ENCODE measurements at regions not wholly inside any gene's neighbourhood (a gene's known extent, or its start where the extent isn't known, plus 50 kb on each side); places are given as distances from the start of the nearest gene placed in this dataset.
"Not testable (repeated sequence)": the region's sequence is repeated elsewhere in the genome, so short reads cannot be mapped to it uniquely, and the experiment has no call there.

DNA sequence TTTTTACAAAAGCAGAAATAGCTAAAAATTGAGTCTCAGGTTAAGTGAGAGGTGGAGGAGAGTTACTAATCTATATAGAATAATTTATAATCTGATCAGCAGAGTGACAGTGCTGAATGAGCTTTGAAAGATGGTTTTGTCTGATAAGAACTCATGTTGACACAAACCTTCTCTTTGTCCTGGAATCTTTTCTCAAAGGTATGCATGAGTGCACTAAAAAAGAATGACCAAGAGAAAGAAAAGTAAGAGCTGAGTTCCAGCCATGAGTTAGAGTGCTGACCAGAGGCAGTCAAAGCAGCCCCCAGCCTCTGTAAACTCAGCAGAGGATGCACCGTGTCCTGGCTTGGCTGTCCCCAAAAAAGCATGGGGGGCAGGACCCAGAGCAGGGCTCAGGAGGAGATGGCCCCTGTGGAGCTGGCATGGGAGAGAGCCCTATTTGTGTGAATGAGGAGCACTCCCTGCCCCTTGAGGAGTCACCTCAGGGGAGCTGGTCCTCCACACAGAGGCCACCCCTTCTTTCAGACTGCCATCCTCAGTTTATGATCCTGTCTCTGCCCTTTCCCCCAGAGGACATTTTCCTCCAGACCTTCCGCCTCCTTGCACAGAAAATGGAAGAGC is 129.8 kb downstream of the SEC23A start:
- no peak for DNase-seq (ENCODE audit: low read depth)

GRCh38 chr14:38972511-38972910 is 130.5 kb downstream of the SEC23A start:
- DNase-seq (ENCODE audit: low read depth), result no peak

- no peak for DNase-seq (ENCODE audit: low read depth)
Observed at GRCh38 chr14:38971258-38971921, 131.6 kb downstream of the SEC23A start.

DNA sequence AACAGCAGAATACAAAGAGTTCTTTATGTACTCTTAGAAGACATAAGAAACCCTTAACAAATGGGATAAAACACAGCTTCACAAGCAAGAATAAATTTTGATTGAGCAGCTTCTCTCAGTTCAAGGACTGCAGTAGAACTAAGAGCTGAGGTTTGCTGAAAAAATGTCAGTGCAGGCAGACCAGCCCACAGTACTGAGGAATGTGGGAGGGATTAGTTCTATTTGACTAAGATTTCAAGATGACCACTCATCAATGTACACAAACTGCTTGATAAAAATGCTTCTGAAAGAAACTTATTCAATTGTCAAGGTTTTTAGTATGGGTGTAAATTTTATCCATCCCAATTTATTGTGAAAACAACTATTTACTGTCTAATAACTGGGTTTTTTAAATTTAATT is 138.4 kb downstream of the SEC23A start:
- DNase-seq (ENCODE audit: low read depth), result no peak

GRCh38 chr14:38960946-38961531 is 142.0 kb downstream of the SEC23A start:
- no peak for DNase-seq (ENCODE audit: low read depth)

GRCh38 chr14:38959021-38959420 is 144.0 kb downstream of the SEC23A start:
- no peak for DNase-seq (ENCODE audit: low read depth)

- DNase-seq (ENCODE audit: low read depth), result no peak
Observed at GRCh38 chr14:38958589-38958988, 144.4 kb downstream of the SEC23A start.

DNA sequence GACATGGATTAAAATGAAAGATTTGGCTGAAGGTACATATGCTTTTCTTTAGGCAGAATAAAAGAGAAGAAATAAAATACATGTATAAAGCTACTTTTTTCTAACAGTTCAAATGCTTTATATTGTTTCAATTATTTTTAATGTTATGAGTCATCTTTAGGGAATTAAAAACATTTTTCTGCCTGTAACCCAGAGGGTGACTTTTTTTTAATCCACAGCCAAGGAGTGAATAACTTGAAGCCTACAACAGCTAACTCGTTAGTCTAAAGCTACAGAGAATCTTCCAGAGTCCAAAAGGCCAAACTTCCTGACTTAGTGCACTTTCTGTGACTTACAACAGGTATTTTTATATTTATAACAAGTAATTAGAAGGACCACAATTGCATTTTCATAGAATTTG is 151.6 kb downstream of the SEC23A start:
- no peak for DNase-seq (ENCODE audit: low read depth)

GRCh38 chr14:38950676-38951075 is 152.4 kb downstream of the SEC23A start:
- no peak for DNase-seq (ENCODE audit: low read depth)

GRCh38 chr14:38948576-38948975 is 154.5 kb downstream of the SEC23A start:
- DNase-seq (ENCODE audit: low read depth), result no peak

GRCh38 chr14:38948171-38948570 is 154.9 kb downstream of the SEC23A start:
- DNase-seq (ENCODE audit: low read depth), result no peak

- no peak for DNase-seq (ENCODE audit: low read depth)
Observed at GRCh38 chr14:38947343-38947742, 155.7 kb downstream of the SEC23A start.

- DNase-seq (ENCODE audit: low read depth), result no peak
Observed at GRCh38 chr14:38944691-38945090, 158.3 kb downstream of the SEC23A start.

DNA sequence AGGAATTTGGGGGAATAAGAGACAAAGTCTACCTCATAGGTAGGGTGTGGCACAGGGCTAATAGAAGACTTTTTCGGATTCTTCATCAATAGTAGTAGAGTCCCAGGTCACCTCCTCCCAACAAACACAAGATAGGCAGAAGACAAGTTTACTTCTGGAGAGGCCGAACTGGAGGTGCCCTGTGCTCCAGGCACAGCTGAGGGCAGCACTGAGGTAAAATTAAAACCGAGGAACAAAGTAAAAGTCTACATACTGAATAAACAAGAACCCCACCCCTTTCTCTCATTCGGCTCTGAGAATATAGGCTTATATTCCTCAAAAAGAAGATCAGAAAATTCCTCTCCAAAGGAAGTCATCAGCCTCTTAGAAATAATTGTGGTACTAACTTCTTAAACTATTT is 161.5 kb downstream of the SEC23A start:
- DNase-seq (ENCODE audit: low read depth), result no peak

DNA sequence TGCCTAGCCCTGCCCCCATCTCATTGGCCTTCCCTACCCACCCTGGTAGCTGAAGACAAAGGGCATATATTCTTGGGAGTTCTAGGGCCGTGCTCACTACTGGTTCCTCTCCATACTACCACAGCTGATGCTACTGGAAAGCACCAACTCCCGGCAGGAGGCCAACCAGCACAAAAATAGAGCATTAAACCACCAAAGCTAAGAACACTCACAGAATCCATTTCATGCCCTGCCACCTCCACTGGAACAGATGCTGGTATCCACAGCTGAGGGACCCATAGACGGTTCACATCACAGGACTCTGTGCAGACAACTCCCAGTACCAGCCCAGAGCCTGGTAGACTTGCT is 170.4 kb downstream of the SEC23A start:
- DNase-seq (ENCODE audit: low read depth), result not testable (repeated sequence)

DNA sequence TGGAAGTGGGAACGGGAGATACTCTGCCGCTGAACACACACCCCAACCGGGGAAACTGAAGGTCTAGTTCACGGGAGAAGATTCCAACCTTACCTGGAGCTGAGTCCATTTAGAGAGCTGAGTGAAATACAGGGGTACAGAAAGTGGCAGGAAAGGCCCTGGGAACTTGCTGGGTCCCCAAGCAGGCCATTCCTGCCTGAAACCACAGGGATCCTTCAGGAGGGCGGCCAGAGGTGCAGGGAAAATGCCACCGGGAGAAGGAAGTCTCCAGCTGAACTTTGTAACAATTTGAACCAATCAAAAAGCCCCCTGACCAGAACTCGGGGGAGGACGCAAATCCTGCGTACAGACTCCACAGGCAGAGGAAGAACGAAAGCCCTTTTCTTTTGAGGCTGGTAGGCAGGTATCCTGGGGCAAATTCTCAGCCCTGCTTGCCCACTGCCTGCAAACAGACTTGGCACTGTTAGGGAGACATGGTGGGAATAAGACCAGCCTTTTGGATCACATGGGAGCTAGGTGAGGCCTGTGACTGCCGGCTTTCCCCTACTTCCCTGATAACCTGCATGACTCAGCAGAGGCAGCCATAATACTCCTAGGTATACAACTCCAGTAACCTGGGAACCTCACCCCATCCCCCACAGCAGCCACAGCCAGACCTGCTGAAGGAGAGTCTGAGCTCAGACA is 170.9 kb downstream of the SEC23A start:
- DNase-seq (ENCODE audit: low read depth), result no peak

- no peak for DNase-seq (ENCODE audit: low read depth)
Observed at GRCh38 chr14:38930898-38931297, 172.1 kb downstream of the SEC23A start.

GRCh38 chr14:38930022-38930421 is 173.0 kb downstream of the SEC23A start:
- no peak for DNase-seq (ENCODE audit: low read depth)

DNA sequence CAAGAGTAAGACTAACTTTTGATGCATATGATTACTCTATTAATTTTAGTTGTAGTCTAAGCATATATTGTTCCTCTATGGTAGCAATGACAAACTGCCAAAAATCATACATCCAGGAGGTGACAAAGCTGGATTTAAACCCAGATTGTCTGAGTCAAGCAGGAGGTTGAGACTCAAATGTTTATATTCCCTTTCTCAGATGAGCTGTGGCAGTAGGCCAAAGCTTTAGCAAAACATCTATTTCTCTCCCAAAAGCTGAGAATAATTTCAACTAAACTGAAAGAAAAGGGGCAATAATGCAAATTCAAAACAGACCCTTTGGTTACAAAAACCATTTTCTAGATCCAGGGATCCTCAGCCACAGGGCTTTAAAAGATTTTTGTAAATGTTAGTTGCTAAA is 173.6 kb downstream of the SEC23A start:
- no peak for DNase-seq (ENCODE audit: low read depth)

GRCh38 chr14:38921893-38922292 is 181.1 kb downstream of the SEC23A start:
- DNase-seq (ENCODE audit: low read depth), result not testable (repeated sequence)

DNA sequence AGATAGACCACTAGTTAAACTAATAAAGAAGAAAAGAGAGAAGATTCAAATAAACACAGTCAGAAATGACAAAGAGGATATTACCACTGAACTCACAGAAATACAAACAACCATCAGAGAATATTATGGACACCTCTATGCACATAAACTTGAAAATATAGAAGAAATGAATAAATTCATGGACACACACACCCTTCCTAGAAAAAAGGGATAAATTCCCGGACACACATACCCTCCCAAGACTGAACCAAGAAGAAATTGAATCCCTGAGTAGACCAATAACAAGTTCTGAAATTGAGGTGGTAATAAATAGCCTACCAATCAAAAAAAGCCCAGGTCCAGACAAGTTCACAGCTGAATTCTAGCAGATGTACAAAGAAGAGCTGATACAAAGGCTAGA is 187.9 kb downstream of the SEC23A start:
- DNase-seq (ENCODE audit: low read depth), result no peak

GRCh38 chr14:38910092-38910491 is 192.9 kb downstream of the SEC23A start:
- DNase-seq (ENCODE audit: low read depth), result no peak

DNA sequence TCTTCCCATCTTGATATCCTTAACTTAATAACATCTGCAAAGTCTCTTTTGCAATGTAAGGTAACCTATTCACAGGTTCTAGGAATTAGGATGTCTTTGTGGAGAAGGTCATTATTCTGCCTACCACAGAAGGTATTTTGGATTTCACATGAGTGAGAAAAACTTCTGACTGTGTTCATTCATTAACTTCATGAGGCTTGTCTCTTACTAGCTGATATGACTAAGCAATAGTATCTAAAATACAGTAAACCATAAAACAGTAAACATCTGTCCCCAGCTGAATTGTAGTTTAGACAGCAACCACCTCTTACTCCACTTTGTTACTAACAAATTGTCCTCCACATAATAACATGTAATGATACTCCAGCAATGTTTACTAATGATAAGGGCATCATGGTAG is 198.1 kb downstream of the SEC23A start:
- no peak for DNase-seq (ENCODE audit: low read depth)

Data from stimulated activated CD8-positive, alpha-beta memory T cell treated with anti-CD3 and anti-CD28 coated beads, Interleukin-7, amount 100 ng/mL, for 24 hours (primary cell).